ENCODE measurements at regions not wholly inside any gene's neighbourhood (a gene's known extent, or its start where the extent isn't known, plus 50 kb on each side); places are given as distances from the start of the nearest gene placed in this dataset.

- DNase-seq: no peak
- Histone ChIP-seq H3K27me3 (replicated peaks) (no peaks in the 10 kb centered on the region), H3K27ac (no peak overlapping the region), H3K36me3 (replicated peaks) (no peaks in the 10 kb centered on the region), H3K4me3 (ENCODE audit: low read depth, low read length) (no peak overlapping the region)
- TF ChIP-seq CTCF (IDR thresholded peaks at IDR 0.05; ENCODE audit: low read depth, low read length, missing control alignments): no peak
- in situ Hi-C loops (cut with HindIII; ENCODE audit: low pct_ligation_motif_present, low sequenced_read_pairs): no loop called here
These were observed 413.4 kb upstream of the ITGA1 start for GRCh38 chr5:52374286-52374685.

DNA sequence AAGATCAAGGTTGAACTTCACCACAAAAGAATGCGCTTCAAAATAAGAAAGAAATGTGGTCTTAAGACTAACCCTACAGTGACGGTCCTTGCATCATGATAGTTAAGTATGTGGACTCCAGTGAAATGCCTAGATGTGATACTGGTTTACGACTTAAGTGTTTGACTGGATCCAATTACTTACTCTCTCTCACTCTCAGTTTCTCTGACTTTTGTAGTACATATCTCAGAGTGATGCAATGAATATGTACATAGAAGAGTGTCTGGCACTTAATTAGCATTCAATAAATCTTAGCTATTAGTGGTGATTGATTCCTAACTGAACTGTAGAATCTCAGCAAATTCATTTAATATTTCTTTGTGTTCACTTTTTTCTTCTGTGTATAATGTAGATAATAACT lies 411.7 kb upstream of the ITGA1 start:
- H3K27ac ChIP-seq: no peak overlapping the region

GRCh38 chr5:52376592-52376991 lies 411.1 kb upstream of the ITGA1 start:
- TF ChIP-seq CTCF (IDR thresholded peaks at IDR 0.05; ENCODE audit: low read depth, low read length, missing control alignments): no peak
- no peak overlapping the region for H3K27ac ChIP-seq
- H3K27me3 ChIP-seq (replicated peaks): no peaks in the 10 kb centered on the region
- in situ Hi-C loops (cut with HindIII; ENCODE audit: low pct_ligation_motif_present, low sequenced_read_pairs): no loop called here
- no peak for DNase-seq
- H3K36me3 ChIP-seq (replicated peaks): no peaks in the 10 kb centered on the region
- H3K4me3 ChIP-seq (ENCODE audit: low read depth, low read length): no peak overlapping the region

More for the DNA sequence above, 411.7 kb upstream of the ITGA1 start:
- in situ Hi-C loops (cut with HindIII; ENCODE audit: low pct_ligation_motif_present, low sequenced_read_pairs): no loop called here
- no peak for TF ChIP-seq CTCF (IDR thresholded peaks at IDR 0.05; ENCODE audit: low read depth, low read length, missing control alignments)
- Histone ChIP-seq H3K4me3 (ENCODE audit: low read depth, low read length) (no peak overlapping the region), H3K36me3 (replicated peaks) (no peaks in the 10 kb centered on the region), H3K27me3 (replicated peaks) (no peaks in the 10 kb centered on the region)
- DNase-seq: no peak

- in situ Hi-C loops (cut with HindIII; ENCODE audit: low pct_ligation_motif_present, low sequenced_read_pairs): no loop called here
- Histone ChIP-seq H3K27me3 (replicated peaks) (no peaks in the 10 kb centered on the region), H3K27ac (no peak overlapping the region), H3K4me3 (ENCODE audit: low read depth, low read length) (no peak overlapping the region), H3K36me3 (replicated peaks) (no peaks in the 10 kb centered on the region)
- no peak for TF ChIP-seq CTCF (IDR thresholded peaks at IDR 0.05; ENCODE audit: low read depth, low read length, missing control alignments)
- no peak for DNase-seq
These were observed 409.5 kb upstream of the ITGA1 start for GRCh38 chr5:52378237-52378636.

DNA sequence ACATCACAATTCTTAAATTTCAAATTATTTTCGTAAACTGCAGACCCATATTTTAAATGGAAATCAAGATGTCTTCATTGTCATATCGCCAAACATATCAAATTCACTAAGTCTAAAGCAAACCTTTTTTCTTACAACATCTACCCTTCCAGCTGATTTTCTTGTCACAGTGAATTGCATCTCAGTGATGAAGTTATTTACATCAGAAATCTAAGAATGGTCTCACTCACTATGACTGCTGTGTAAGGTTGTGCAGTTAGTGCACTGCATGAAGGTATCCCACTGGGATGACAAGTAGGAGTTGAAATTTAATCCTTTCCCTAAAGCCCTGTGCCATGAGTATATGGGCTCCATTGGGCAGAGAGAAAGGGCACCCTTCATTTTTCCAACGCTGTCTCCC lies 399.4 kb upstream of the ITGA1 start:
- Histone ChIP-seq H3K27me3 (replicated peaks) (no peaks in the 10 kb centered on the region), H3K36me3 (replicated peaks) (no peaks in the 10 kb centered on the region), H3K27ac (no peak overlapping the region), H3K4me3 (ENCODE audit: low read depth, low read length) (no peak overlapping the region)
- in situ Hi-C loops (cut with HindIII; ENCODE audit: low pct_ligation_motif_present, low sequenced_read_pairs): no loop called here
- no peak for TF ChIP-seq CTCF (IDR thresholded peaks at IDR 0.05; ENCODE audit: low read depth, low read length, missing control alignments)
- no peak for DNase-seq

GRCh38 chr5:52392321-52392720 lies 395.4 kb upstream of the ITGA1 start:
- H3K27me3 ChIP-seq (replicated peaks): no peaks in the 10 kb centered on the region
- TF ChIP-seq CTCF (IDR thresholded peaks at IDR 0.05; ENCODE audit: low read depth, low read length, missing control alignments): no peak
- in situ Hi-C loops (cut with HindIII; ENCODE audit: low pct_ligation_motif_present, low sequenced_read_pairs): no loop called here
- no peak overlapping the region for H3K4me3 ChIP-seq (ENCODE audit: low read depth, low read length)
- H3K27ac ChIP-seq: no peak overlapping the region
- no peak for DNase-seq
- no peaks in the 10 kb centered on the region for H3K36me3 ChIP-seq (replicated peaks)
